GM12864 (cell line): ENCODE measurements at regions not wholly inside any gene's neighbourhood (a gene's known extent, or its start where the extent isn't known, plus 50 kb on each side); places are given as distances from the start of the nearest gene placed in this dataset.

ENCODE experiments used
- DNase-seq: peaks from one replicate; pipeline ENCODE4 v3.0.0-alpha.2; 2011; ENCODE audit warnings: low read depth
- H3K4me3 ChIP-seq: 2 replicates; pipeline ENCODE4 v1.5.1; 2011; ENCODE audit warnings: mild to moderate bottlenecking, low read depth, low read length, control low read depth
- TF ChIP-seq, protein P1 (sequence below): IDR thresholded peaks from 2 replicates; pipeline ENCODE4 v1.5.1; 2011; ENCODE audit warnings: low read depth, mild to moderate bottlenecking, moderate library complexity, low read length, control low read depth, inconsistent platforms; ENCODE audit errors: missing control alignments

- TF ChIP-seq, protein P1, sequence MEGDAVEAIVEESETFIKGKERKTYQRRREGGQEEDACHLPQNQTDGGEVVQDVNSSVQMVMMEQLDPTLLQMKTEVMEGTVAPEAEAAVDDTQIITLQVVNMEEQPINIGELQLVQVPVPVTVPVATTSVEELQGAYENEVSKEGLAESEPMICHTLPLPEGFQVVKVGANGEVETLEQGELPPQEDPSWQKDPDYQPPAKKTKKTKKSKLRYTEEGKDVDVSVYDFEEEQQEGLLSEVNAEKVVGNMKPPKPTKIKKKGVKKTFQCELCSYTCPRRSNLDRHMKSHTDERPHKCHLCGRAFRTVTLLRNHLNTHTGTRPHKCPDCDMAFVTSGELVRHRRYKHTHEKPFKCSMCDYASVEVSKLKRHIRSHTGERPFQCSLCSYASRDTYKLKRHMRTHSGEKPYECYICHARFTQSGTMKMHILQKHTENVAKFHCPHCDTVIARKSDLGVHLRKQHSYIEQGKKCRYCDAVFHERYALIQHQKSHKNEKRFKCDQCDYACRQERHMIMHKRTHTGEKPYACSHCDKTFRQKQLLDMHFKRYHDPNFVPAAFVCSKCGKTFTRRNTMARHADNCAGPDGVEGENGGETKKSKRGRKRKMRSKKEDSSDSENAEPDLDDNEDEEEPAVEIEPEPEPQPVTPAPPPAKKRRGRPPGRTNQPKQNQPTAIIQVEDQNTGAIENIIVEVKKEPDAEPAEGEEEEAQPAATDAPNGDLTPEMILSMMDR: no peak
- no peak for DNase-seq
- H3K4me3 ChIP-seq: no peak overlapping the region
Observed at GRCh38 chr11:81725701-81726100, 1008.0 kb downstream of the FAM181B start.

DNA sequence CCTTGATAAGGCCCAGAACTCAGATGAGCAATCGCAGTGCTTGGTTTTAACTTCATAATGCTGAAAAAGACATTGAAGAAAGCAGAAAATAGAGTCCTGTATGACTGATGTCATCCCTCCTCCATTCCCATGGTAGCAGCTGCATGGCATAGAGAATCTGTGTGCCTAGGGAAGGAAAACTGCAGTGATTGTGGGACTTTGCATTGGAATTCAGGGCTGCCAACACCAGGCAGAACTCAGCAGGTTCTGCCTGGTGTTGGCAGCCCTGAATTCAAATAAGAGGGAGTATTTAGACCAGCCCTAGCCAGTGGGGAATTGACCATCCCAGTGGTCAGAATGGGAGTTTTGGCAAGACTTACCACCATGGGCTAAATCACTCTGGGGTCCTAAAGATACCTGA, 1016.0 kb downstream of the FAM181B start:
- H3K4me3 ChIP-seq: no peak overlapping the region
- no peak for DNase-seq
- TF ChIP-seq, protein P1: no peak

- TF ChIP-seq, protein P1: peak; percentile 66
- DNase-seq: no peak
- H3K4me3 ChIP-seq: no peak overlapping the region
Observed at GRCh38 chr11:81707881-81708280, 1025.8 kb downstream of the FAM181B start.

- no peak overlapping the region for H3K4me3 ChIP-seq
- TF ChIP-seq, protein P1: no peak
- DNase-seq: no peak
Observed at GRCh38 chr11:81705283-81705682, 1028.4 kb downstream of the FAM181B start.

DNA sequence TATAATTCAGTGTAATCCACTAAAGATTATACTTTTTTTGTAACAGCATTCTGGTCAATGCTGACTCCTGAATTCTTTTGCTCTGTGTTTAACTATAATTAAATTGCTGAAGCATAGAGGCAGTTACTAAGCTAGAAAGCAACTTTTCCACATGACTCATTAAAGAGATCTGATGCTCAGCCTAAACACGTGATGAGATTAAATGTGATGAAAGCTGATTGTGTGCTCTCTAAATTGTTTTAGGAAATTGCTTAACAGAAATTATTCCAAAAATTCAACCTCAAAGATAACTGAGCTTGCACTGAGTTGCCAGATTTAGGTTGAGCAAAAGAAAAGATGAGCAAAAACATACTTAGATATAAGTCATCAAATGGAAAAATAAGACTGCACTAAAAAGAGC, 1033.6 kb downstream of the FAM181B start:
- H3K4me3 ChIP-seq: no peak overlapping the region
- no peak for DNase-seq
- TF ChIP-seq, protein P1: no peak

DNA sequence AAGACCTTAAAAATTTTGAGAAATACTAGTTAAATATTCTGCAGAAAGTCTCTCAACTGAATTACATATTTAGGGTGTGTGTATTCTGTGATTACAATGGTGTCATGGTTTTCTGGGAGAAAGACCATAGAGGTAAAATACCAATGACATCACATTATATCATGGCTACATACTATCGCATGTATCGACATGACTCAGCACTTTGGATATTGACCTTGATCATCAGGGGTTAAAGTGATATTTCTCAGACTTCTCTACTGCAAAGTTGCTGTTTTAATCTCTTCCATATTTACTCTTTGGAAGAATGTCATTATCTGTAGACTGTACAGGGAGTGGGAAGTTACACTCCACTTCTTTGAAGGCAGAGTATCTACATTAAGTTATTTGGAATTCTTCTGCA, 1046.6 kb downstream of the FAM181B start:
- DNase-seq: no peak
- TF ChIP-seq, protein P1: no peak
- no peak overlapping the region for H3K4me3 ChIP-seq

- DNase-seq: no peak
- no peak overlapping the region for H3K4me3 ChIP-seq
- TF ChIP-seq, protein P1: no peak
Observed at GRCh38 chr11:81674211-81674610, 1059.5 kb downstream of the FAM181B start.
